ENCODE measurements at regions not wholly inside any gene's neighbourhood (a gene's known extent, or its start where the extent isn't known, plus 50 kb on each side); places are given as distances from the start of the nearest gene placed in this dataset.
"Not testable (repeated sequence)": the region's sequence is repeated elsewhere in the genome, so short reads cannot be mapped to it uniquely, and the experiment has no call there.

GRCh38 chr22:19599626-19600243 is 75.5 kb upstream of the CLDN5 start:
- no peak overlapping the region for H3K4me3 Mint-ChIP-seq
- peaks cover 2 to 4% (median 3%) of the 10 kb centered on the region in 3 donors for H3K27me3 Mint-ChIP-seq (ENCODE audit: low read depth in 3 of 3)
- H3K36me3 Mint-ChIP-seq = no peaks in the 10 kb centered on the region
- no peak overlapping the region for H2AFZ ChIP-seq (ENCODE audit: insufficient read depth, low read depth, low read length, poor library complexity, severe bottlenecking)
- peaks cover 0 to 5% (median 2%) of the 10 kb centered on the region in 7 donors for H3K9me3 Mint-ChIP-seq
- no peak overlapping the region for H3K4me3 ChIP-seq (replicated peaks in 1 of 3; ENCODE audit: low read depth in 2 of 3, low read length in 3 of 3)
- no peak for DNase-seq
- no peak overlapping the region for H3K27ac Mint-ChIP-seq
- H3K9ac ChIP-seq (ENCODE audit: insufficient read depth, low read length, poor library complexity, severe bottlenecking) = no peak overlapping the region
- no peaks in the 10 kb centered on the region for H4K20me1 ChIP-seq (ENCODE audit: insufficient read depth, low read length)
- intact Hi-C loops (cut with micrococcal nuclease) = no loop called here
- no peak overlapping the region for H3K4me2 ChIP-seq (replicated peaks; ENCODE audit: extremely low read depth, low read length, poor library complexity, severe bottlenecking)
- peaks cover 31% of the 10 kb centered on the region for H3K4me1 Mint-ChIP-seq
- H3K36me3 ChIP-seq (replicated peaks in 1 of 2; ENCODE audit: control insufficient read depth in 1 of 2, insufficient read depth in 2 of 2, low read length in 2 of 2) = no peaks in the 10 kb centered on the region
- H3K27me3 ChIP-seq (ENCODE audit: control insufficient read depth in 2 of 2, insufficient read depth in 2 of 2, low read length in 2 of 2) = no peaks in the 10 kb centered on the region
- H3K27ac ChIP-seq (ENCODE audit: low read depth in 1 of 2, low read length in 2 of 2) = no peak overlapping the region
- WGBS (ENCODE audit: insufficient coverage) = 91% methylated on average over 10 of the region's 12 CpGs
- no peak for TF ChIP-seq CTCF (IDR thresholded peaks at IDR 0.05)
- no peaks in the 10 kb centered on the region for H3K79me2 ChIP-seq (ENCODE audit: insufficient read depth, low read length)
- H3K9me3 ChIP-seq (replicated peaks in 1 of 2; ENCODE audit: control insufficient read depth in 1 of 2, insufficient read depth in 1 of 2, low read length in 2 of 2) = no peaks in the 10 kb centered on the region
- peaks cover 23 to 28% of the 10 kb centered on the region in 2 donors for H3K4me1 ChIP-seq (ENCODE audit: control insufficient read depth in 1 of 2, insufficient read depth in 2 of 2, low read length in 2 of 2)

- H3K4me1 ChIP-seq (ENCODE audit: control insufficient read depth in 1 of 2, insufficient read depth in 2 of 2, low read length in 2 of 2); H3K36me3 ChIP-seq (replicated peaks in 1 of 2; ENCODE audit: control insufficient read depth in 1 of 2, insufficient read depth in 2 of 2, low read length in 2 of 2); intact Hi-C loops (cut with micrococcal nuclease); H3K4me3 Mint-ChIP-seq; H3K9me3 ChIP-seq (replicated peaks in 1 of 2; ENCODE audit: control insufficient read depth in 1 of 2, insufficient read depth in 1 of 2, low read length in 2 of 2); H3K9me3 Mint-ChIP-seq; H3K27me3 ChIP-seq (ENCODE audit: control insufficient read depth in 2 of 2, insufficient read depth in 2 of 2, low read length in 2 of 2); H3K27ac ChIP-seq (ENCODE audit: low read depth in 1 of 2, low read length in 2 of 2); H3K79me2 ChIP-seq (ENCODE audit: insufficient read depth, low read length); H4K20me1 ChIP-seq (ENCODE audit: insufficient read depth, low read length); H3K4me2 ChIP-seq (replicated peaks; ENCODE audit: extremely low read depth, low read length, poor library complexity, severe bottlenecking); DNase-seq; H3K4me3 ChIP-seq (replicated peaks in 1 of 3; ENCODE audit: low read depth in 2 of 3, low read length in 3 of 3); H2AFZ ChIP-seq (ENCODE audit: insufficient read depth, low read depth, low read length, poor library complexity, severe bottlenecking); H3K36me3 Mint-ChIP-seq; H3K9ac ChIP-seq (ENCODE audit: insufficient read depth, low read length, poor library complexity, severe bottlenecking): not testable (repeated sequence)
- Mint-ChIP-seq H3K27ac (peak overlapping the region in 1 of 7 donors; percentile 55), H3K4me1 (peaks cover 16% of the 10 kb centered on the region), H3K27me3 (ENCODE audit: low read depth in 3 of 3) (peaks cover 9 to 25% (median 15%) of the 10 kb centered on the region in 3 donors)
- WGBS (ENCODE audit: insufficient coverage) = 60% methylated on average over 2 of the region's 4 CpGs
Observed at GRCh38 chr22:19603346-19603745, 79.1 kb upstream of the CLDN5 start.
